ENCODE measurements at regions not wholly inside any gene's neighbourhood (a gene's known extent, or its start where the extent isn't known, plus 50 kb on each side); places are given as distances from the start of the nearest gene placed in this dataset.

GRCh38 chr4:101421386-101421785 is 74.1 kb upstream of the PPP3CA start:
- TF ChIP-seq CTCF (IDR thresholded peaks at IDR 0.05) (no peak), POLR2A (IDR thresholded peaks at IDR 0.05) (no peak)

Data from adrenal gland (tissue), 5 donors.